ENCODE measurements at regions not wholly inside any gene's neighbourhood (a gene's known extent, or its start where the extent isn't known, plus 50 kb on each side); places are given as distances from the start of the nearest gene placed in this dataset.

DNA sequence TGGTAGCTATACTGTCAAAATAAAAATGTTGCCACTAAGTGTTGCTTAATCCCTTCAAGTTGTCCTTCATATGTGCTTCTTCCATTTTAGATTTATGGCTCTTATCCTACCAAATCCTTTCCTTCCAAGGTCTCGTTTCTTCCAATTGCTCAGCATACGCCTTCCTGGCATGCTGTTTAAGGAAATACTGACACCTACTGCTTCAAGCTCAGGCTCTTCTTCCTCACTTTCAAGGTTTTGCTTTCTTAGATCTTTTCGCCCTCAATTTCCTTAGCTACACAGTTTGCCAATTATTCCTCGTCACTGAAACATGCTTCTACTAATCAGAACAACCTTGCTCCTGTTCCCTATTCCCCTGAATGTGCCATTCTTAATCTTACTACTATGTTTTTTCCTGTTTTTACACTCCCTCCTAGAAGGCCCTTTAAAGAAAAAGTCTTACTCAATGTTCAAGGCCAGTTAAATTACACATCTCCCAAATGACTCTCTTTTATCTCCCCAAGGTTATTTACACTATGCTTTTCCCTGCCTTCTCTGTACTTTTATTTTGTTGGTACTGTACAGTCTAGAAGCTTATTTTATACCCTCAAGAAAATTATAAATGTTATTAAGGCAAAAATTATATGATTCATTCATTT, 343.1 kb downstream of the MZT1 start:
- TF ChIP-seq, protein P1, sequence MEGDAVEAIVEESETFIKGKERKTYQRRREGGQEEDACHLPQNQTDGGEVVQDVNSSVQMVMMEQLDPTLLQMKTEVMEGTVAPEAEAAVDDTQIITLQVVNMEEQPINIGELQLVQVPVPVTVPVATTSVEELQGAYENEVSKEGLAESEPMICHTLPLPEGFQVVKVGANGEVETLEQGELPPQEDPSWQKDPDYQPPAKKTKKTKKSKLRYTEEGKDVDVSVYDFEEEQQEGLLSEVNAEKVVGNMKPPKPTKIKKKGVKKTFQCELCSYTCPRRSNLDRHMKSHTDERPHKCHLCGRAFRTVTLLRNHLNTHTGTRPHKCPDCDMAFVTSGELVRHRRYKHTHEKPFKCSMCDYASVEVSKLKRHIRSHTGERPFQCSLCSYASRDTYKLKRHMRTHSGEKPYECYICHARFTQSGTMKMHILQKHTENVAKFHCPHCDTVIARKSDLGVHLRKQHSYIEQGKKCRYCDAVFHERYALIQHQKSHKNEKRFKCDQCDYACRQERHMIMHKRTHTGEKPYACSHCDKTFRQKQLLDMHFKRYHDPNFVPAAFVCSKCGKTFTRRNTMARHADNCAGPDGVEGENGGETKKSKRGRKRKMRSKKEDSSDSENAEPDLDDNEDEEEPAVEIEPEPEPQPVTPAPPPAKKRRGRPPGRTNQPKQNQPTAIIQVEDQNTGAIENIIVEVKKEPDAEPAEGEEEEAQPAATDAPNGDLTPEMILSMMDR (IDR thresholded peaks at IDR 0.05; ENCODE audit: borderline replicate concordance, extremely low read depth, low read length, poor library complexity, severe bottlenecking): no peak
- TF ChIP-seq EZH2 (IDR thresholded peaks at IDR 0.05; ENCODE audit: borderline replicate concordance, low read depth, low read length, severe bottlenecking): no peak

Measured in DND-41 (cell line).